SU-DHL-6 (cell line): ENCODE measurements at regions not wholly inside any gene's neighbourhood (a gene's known extent, or its start where the extent isn't known, plus 50 kb on each side); places are given as distances from the start of the nearest gene placed in this dataset.

Experiments
- H2AFZ ChIP-seq: fragments of 200-600 bp; sonication (generic); 2 replicates; pipeline ENCODE4 v1.6.1; 2014; ENCODE audit warnings: low read depth, mild to moderate bottlenecking, moderate library complexity, mixed read lengths, antibody characterized with exemption, low read length; ENCODE audit not compliant: severe bottlenecking
- H3F3A ChIP-seq: fragments of 200-600 bp; shearing (Covaris generic); 2 replicates; pipeline ENCODE4 v1.6.0; 2016; ENCODE audit warnings: antibody characterized with exemption, mild to moderate bottlenecking; ENCODE audit not compliant: insufficient read depth
- H3K27ac ChIP-seq: fragments of 200-600 bp; sonication (generic); 2 replicates; pipeline ENCODE4 v1.5.1; 2016; ENCODE audit warnings: low read depth, mild to moderate bottlenecking, low read length, moderate library complexity, mixed read lengths
- H3K27me3 ChIP-seq: fragments of 200-600 bp; sonication (generic), shearing (Covaris generic); 2 replicates; pipeline ENCODE4 v1.6.0; 2014; ENCODE audit warnings: mild to moderate bottlenecking, low read length
- H3K36me3 ChIP-seq: fragments of 200-600 bp; sonication (generic); 2 replicates; pipeline ENCODE4 v1.6.1; 2014; ENCODE audit warnings: mild to moderate bottlenecking, low read length, mixed read lengths
- H3K4me2 ChIP-seq: fragments of 300-600, 200-600 bp; shearing (Covaris generic), sonication (generic); 2 replicates; pipeline ENCODE4 v1.6.0; 2014; ENCODE audit warnings: low read length, low read depth, mild to moderate bottlenecking; ENCODE audit not compliant: poor library complexity, severe bottlenecking
- H3K4me3 ChIP-seq: fragments of 200-600 bp; sonication (generic); 2 replicates; pipeline ENCODE4 v1.5.1; 2014; ENCODE audit warnings: antibody characterized with exemption, low read length, mild to moderate bottlenecking, mixed read lengths; ENCODE audit not compliant: insufficient read depth, poor library complexity, severe bottlenecking
- H3K79me2 ChIP-seq: fragments of 200-600 bp; sonication (generic); 2 replicates; pipeline ENCODE4 v1.6.1; 2014; ENCODE audit warnings: mild to moderate bottlenecking, low read length, moderate library complexity; ENCODE audit not compliant: insufficient read depth
- H3K9ac ChIP-seq: fragments of 200-600 bp; sonication (generic); 2 replicates; pipeline ENCODE4 v1.7.0; 2014; ENCODE audit warnings: mild to moderate bottlenecking, low read length
- H3K9me2 ChIP-seq: fragments of 200-600 bp; sonication (generic); replicated peaks from 2 replicates; pipeline ENCODE4 v1.6.1; 2014; ENCODE audit warnings: low read length; ENCODE audit not compliant: insufficient read depth
- H3K9me3 ChIP-seq: fragments of 200-600 bp; sonication (generic); 2 replicates; pipeline ENCODE4 v1.6.1; 2014; ENCODE audit warnings: low read length, mixed read lengths; ENCODE audit not compliant: insufficient read depth
- H4K20me1 ChIP-seq: fragments of 200-600 bp; sonication (generic); 2 replicates; pipeline ENCODE4 v1.6.1; 2014; ENCODE audit warnings: low read depth, mild to moderate bottlenecking, antibody characterized with exemption, low read length, moderate library complexity, mixed read lengths
- EZH2phosphoT487 ChIP-seq: fragments of 200-600 bp; sonication (generic), shearing (Covaris generic); conservative IDR thresholded peaks from 2 replicates; pipeline ENCODE4 v1.6.1; 2018; ENCODE audit warnings: mild to moderate bottlenecking, antibody characterized with exemption, low read length, moderate library complexity, mixed read lengths
- TF ChIP-seq, protein P1 (sequence below): fragments of 200-600 bp; sonication (generic); IDR thresholded peaks from one replicate; pipeline ENCODE4 v1.5.1; 2017; ENCODE audit warnings: antibody characterized with exemption, mild to moderate bottlenecking, low read length, moderate library complexity; ENCODE audit not compliant: insufficient read depth, poor library complexity, severe bottlenecking

DNA sequence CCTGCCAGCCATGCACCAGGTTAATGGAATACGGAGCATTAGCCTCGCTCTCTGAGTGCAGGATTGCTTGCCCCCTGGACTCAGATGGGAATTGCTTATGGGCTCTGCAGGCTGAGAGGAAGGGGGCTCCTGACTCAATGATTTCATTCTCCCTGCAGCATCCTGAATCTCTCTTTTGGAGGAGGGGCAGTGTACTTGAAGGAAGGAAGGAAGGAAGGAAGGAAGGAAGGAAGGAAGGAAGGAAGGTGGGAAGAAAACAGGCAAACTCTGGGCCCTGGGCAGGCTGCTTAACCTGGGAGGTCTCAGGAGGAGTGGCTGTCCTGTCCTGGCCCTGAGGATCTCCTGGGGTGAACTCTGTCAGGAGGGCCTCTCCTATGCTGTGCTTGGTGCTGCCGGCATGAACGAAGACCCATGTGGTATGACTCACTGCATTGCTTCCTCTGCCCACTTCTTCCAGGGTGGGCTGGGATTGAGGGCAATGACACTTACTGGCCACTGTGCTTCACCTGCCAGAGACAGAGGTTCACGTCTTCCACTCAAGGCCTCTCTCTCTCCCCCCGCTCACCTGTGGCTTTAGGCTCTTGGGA, 257.1 kb upstream of the CSF3R start:
- Histone ChIP-seq H3K36me3 (no peaks in the 10 kb centered on the region), H3K27me3 (no peaks in the 10 kb centered on the region), H3K27ac (no peak overlapping the region), H3K9me2 (no peaks in the 10 kb centered on the region), H3K9me3 (no peaks in the 10 kb centered on the region), H3K9ac (no peak overlapping the region), H4K20me1 (no peaks in the 10 kb centered on the region), H2AFZ (no peak overlapping the region), H3K79me2 (no peaks in the 10 kb centered on the region), H3F3A (no peaks in the 10 kb centered on the region), H3K4me2 (no peak overlapping the region), H3K4me3 (no peak overlapping the region)
- TF ChIP-seq EZH2phosphoT487: no peak
- TF ChIP-seq, protein P1, sequence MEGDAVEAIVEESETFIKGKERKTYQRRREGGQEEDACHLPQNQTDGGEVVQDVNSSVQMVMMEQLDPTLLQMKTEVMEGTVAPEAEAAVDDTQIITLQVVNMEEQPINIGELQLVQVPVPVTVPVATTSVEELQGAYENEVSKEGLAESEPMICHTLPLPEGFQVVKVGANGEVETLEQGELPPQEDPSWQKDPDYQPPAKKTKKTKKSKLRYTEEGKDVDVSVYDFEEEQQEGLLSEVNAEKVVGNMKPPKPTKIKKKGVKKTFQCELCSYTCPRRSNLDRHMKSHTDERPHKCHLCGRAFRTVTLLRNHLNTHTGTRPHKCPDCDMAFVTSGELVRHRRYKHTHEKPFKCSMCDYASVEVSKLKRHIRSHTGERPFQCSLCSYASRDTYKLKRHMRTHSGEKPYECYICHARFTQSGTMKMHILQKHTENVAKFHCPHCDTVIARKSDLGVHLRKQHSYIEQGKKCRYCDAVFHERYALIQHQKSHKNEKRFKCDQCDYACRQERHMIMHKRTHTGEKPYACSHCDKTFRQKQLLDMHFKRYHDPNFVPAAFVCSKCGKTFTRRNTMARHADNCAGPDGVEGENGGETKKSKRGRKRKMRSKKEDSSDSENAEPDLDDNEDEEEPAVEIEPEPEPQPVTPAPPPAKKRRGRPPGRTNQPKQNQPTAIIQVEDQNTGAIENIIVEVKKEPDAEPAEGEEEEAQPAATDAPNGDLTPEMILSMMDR: no peak

DNA sequence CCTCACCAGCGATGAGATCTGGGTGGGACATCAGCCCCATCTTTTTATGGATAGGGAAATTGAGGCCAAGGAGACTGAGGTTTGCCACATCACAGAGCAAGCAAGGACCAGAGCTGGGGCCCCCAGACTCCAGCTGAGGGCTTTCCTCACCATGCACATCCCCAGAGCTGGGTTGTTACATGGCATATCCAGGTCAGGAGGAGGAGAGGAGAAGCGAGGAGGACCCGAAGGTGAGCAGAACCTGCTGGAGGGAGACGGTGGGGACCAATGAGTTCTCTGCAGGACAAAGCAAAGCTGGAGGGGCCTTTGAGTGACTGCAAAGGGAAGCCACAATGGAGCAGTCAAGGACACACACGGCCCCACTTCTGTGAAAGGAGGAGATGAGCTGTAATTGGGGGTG, 255.5 kb upstream of the CSF3R start:
- no peak overlapping the region for H3K4me3 ChIP-seq
- H3K4me2 ChIP-seq: no peak overlapping the region
- H3K9ac ChIP-seq: no peak overlapping the region
- H3K9me3 ChIP-seq: no peaks in the 10 kb centered on the region
- H4K20me1 ChIP-seq: no peaks in the 10 kb centered on the region
- H3K36me3 ChIP-seq: no peaks in the 10 kb centered on the region
- no peaks in the 10 kb centered on the region for H3K27me3 ChIP-seq
- no peak for TF ChIP-seq EZH2phosphoT487
- TF ChIP-seq, protein P1: no peak
- H2AFZ ChIP-seq: no peak overlapping the region
- H3K27ac ChIP-seq: no peak overlapping the region
- no peaks in the 10 kb centered on the region for H3K9me2 ChIP-seq
- H3F3A ChIP-seq: no peaks in the 10 kb centered on the region
- no peaks in the 10 kb centered on the region for H3K79me2 ChIP-seq

DNA sequence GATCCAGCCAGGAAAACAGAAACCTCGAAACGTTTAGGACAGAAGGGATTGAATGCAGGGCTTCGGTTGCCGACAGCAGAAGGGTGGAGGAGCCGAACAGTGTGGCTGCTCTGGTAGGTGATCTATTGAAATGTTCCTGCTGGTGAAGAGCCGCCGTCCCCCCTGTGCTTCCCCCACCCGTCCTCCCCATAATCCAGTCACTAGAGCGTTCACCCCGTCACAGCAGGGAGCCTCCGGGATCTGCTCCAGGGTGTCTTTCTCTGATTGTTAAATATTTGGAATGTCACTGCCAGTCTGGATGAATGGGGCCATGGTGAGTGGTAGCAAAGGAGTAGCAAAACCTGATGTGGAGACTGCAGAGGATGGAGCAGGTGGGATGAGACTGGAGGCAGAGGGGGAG, 255.1 kb upstream of the CSF3R start:
- H3K79me2 ChIP-seq: no peaks in the 10 kb centered on the region
- H3K4me2 ChIP-seq: no peak overlapping the region
- no peaks in the 10 kb centered on the region for H3K27me3 ChIP-seq
- no peaks in the 10 kb centered on the region for H4K20me1 ChIP-seq
- no peak overlapping the region for H2AFZ ChIP-seq
- H3K9ac ChIP-seq: no peak overlapping the region
- H3K36me3 ChIP-seq: no peaks in the 10 kb centered on the region
- H3K9me3 ChIP-seq: no peaks in the 10 kb centered on the region
- H3K4me3 ChIP-seq: no peak overlapping the region
- H3K9me2 ChIP-seq: no peaks in the 10 kb centered on the region
- no peak for TF ChIP-seq EZH2phosphoT487
- TF ChIP-seq, protein P1: no peak
- H3K27ac ChIP-seq: no peak overlapping the region
- H3F3A ChIP-seq: no peaks in the 10 kb centered on the region
